Endothelial cell of hepatic sinusoid (primary cell): ENCODE measurements at regions not wholly inside any gene's neighbourhood (a gene's known extent, or its start where the extent isn't known, plus 50 kb on each side); places are given as distances from the start of the nearest gene placed in this dataset.
"Not testable (repeated sequence)": the region's sequence is repeated elsewhere in the genome, so short reads cannot be mapped to it uniquely, and the experiment has no call there.

ENCODE experiments used
- in situ Hi-C: cut with HindIII; loops from 2 replicates; pipeline ENCODE4 v1.10.0; 2017; ENCODE audit warnings: low sequenced_read_pairs

GRCh38 chr2:406876-407275 lies 119.0 kb upstream of the ALKAL2 start:
- in situ Hi-C loops: loop anchor here (5.0 kb wide), 1 partner anchor 105 kb away; no protein-coding TSS in a partner anchor

DNA sequence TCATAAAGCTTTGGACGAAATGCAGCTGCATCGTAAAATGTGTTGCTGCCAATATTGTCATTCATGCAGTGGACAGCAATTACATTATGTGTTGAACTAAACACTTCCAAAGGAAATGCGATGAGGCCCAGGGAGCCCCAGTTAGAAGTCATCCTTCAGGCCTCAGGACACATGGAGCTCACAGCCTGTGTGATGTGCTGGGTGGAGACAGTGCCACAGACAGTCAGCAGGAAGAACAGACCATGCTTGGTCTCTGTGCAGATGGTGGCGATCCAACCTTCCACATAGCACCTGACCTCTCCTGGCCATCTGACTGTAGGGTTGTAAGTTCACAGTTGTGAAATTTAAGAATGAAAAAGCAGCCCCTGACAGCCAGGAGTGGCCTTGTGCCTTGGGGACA lies 118.3 kb upstream of the ALKAL2 start:
- in situ Hi-C loops: loop anchor here (5.0 kb wide), 1 partner anchor 104 kb away; no protein-coding TSS in a partner anchor

- in situ Hi-C loops: no loop called here
Measured at GRCh38 chr2:404581-404980, 116.7 kb upstream of the ALKAL2 start.

DNA sequence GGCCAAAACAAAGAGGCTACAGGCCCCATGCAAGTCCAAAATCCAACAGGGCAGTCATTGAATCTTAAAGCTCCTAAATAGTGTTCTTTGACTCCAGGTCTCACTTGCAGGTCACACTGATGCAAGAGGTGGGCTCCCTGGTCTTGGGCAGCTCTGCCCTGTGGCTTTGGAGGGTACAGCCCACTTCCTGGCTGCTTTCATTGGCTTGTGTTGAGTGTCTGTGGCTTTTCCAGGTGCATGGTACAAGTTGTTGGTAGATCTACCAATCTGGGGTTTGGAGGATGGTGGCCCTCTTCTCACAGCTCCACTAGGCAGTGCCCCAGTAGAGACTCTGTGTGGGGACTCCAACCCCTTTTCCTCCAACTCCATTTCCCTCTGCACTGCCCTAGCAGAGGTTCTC lies 115.8 kb upstream of the ALKAL2 start:
- in situ Hi-C loops: no loop called here

DNA sequence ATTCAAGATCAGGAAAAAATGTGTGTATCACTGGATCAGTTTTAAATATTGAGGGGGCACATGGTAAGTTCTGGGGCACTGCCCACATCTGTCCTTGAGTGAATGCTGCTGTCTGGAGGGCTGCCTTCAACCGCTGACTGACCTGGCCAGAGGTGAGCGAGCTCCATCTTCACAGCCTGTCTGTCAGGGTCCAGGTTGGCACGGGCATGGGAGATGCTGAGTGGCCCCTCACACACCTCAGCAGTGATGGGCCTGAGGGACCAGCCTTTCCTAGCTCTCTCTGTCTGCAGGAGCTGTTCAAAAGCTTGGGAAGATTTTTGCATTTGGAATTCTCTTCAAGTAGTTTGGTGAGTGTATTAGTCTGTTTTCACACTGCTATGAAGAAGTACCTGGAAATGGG lies 114.8 kb upstream of the ALKAL2 start:
- in situ Hi-C loops: no loop called here

DNA sequence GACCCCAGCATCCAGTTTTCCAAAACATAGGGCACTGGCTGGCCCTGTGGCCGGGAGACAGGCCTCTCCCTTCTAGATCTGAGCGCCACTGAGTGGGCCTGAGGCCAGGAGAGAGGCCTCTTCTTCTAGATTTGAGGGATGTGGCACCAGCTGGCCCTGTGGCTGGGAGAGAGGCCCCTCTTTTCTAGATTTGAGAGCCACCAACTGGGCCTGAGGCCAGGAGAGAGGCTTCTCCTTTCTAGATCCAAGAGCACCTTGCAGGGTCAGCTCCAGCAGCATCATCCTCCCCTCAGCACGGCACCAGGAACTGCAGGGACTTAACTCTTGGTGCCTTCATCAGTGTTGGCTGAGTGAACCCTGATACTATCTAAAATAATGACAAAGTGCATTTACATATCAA lies 114.3 kb upstream of the ALKAL2 start:
- in situ Hi-C loops: no loop called here

DNA sequence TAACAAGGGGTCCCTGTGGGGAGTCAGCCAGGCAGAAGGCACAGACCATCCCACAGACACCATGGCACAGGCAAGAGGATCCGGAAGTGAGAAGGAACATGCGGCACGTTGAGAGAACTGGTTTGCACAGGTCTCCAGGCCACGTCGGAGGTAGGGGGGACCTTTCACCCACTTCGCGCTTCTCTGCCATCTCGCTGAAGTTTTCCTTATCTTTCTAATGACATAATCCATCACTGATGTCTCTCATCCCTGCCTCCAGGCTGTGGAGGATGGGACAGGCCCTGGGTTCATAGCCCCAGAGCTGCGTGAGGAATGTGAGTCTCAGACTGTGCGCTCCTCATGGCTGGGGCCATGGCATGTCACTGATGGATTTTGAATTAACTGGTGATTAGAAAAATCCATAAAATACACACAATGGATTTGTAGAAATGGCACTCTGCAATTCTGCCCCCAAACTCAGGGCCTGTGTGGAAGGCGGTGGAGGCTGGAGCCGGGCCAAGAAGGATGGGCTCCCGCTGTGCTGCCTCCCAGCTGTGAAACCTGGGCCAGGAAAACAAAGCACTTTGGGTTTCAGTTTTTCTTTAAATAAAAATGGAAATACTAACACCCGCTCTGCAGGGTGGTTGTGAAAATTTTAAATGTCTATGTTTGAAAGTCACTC lies 113.3 kb upstream of the ALKAL2 start:
- in situ Hi-C loops: no loop called here

DNA sequence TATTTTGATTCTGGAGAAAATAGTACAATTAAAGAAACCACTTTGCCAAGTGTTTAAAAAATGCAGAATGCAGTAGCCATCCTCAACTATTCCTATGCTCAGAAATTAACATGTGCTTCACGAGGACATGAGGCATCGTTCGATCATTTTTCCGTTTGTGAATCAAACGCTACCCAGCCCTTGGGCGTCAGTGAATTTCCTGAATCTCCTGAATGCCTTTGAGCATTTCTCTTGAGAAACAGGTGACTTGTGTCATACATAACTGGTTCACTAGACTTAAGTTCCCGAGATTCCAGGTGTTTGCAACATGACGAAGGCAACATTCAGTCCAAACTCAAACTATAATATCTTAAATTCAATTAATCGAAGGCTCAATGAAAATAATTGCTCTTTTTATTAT lies 110.0 kb upstream of the ALKAL2 start:
- in situ Hi-C loops: no loop called here

- in situ Hi-C loops: no loop called here
Measured at GRCh38 chr2:397521-397920, 109.6 kb upstream of the ALKAL2 start.

- in situ Hi-C loops: no loop called here
Measured at GRCh38 chr2:396903-397302, 109.0 kb upstream of the ALKAL2 start.

- in situ Hi-C loops: no loop called here
Measured at GRCh38 chr2:395886-396285, 108.0 kb upstream of the ALKAL2 start.

DNA sequence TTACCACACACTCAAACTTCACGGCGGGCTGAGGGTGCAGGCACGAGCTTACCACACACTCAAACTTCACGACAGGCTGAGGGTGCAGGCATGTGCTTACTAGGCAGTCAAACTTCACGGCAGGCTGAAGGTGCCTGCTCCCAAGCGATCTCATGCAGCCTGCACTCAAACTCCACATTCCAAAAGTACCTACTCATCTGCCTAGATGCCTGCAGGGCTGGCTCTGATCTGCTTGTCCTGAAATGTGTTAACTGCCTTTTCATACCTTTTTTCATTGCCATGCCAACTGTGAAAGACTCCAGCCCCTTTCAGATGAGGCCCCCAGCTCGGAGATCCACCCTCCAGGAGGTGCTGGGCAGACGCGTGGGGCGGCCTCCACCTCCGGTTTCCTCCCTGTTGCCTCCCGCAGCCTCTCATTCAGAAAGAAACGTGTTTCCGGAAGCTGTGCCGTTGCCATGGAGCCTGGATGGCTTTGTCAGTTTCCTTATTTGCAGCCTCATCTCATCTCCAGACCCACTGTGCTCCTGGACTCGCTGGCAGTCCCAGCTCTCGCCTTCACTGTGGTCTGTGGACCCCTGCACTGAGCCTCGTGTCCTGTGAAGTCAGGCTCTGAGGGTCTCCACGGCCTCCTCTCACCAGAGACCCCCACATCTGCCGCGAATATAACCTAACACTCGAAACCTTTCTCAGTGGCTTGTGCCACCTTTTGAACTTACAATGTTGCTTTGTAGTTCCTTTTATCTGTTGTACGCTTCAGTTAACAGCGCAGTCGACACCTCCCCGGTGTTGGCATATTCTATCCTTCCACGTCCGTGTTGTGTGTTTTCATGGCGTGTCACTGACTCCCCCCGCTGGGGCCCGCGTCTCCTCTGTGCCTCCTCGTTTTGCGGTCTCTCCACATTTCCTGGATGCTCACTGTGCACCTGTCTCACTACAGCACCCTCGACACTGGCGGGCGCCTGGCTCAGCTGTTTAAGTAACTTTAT lies 106.1 kb upstream of the ALKAL2 start:
- in situ Hi-C loops: no loop called here

DNA sequence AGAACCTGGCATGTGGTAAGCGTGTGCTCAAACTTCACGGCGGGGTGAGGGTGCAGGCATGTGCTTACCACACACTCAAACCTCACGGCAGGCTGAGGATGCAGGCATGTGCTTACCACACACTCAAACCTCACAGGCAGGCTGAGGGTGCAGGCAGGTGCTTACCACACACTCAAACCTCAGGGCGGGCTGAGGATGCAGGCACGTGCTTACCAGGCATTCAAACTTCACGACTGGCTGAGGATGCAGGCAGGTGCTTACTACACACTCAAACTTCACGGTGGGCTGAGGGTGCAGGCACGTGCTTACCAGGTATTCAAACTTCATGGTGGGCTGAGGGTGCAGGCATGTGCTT lies 105.0 kb upstream of the ALKAL2 start:
- in situ Hi-C loops: no loop called here

GRCh38 chr2:392181-392925 lies 104.5 kb upstream of the ALKAL2 start:
- in situ Hi-C loops: no loop called here

GRCh38 chr2:391696-392095 lies 103.8 kb upstream of the ALKAL2 start:
- in situ Hi-C loops: no loop called here

- in situ Hi-C loops: no loop called here
Measured at GRCh38 chr2:390959-391358, 103.1 kb upstream of the ALKAL2 start.

GRCh38 chr2:389985-390384 lies 102.1 kb upstream of the ALKAL2 start:
- in situ Hi-C loops: not testable (repeated sequence)

- in situ Hi-C loops: not testable (repeated sequence)
Measured at GRCh38 chr2:388752-389151, 100.9 kb upstream of the ALKAL2 start.

DNA sequence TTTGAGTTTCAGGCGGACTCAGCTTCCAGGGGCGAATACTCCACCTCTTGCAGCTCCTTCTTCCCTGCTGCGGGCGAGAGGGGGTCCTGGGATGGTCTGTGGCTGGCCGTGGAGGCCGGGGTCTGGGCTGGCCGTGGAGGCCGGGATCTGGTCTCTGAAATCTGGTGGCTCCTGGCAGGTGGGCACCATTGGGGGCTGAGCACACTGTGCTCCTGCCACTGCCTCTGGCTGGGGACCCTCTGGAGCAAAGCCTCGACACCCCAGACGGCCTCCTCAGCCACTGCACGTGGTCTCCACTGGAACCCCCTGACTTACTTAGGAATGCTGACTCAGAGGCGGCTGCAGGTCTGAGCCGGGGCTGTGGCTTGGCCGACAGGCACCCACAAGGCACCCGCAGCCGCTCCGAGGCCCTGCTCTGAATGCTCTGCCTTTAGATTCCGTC lies 100.1 kb upstream of the ALKAL2 start:
- in situ Hi-C loops: no loop called here

DNA sequence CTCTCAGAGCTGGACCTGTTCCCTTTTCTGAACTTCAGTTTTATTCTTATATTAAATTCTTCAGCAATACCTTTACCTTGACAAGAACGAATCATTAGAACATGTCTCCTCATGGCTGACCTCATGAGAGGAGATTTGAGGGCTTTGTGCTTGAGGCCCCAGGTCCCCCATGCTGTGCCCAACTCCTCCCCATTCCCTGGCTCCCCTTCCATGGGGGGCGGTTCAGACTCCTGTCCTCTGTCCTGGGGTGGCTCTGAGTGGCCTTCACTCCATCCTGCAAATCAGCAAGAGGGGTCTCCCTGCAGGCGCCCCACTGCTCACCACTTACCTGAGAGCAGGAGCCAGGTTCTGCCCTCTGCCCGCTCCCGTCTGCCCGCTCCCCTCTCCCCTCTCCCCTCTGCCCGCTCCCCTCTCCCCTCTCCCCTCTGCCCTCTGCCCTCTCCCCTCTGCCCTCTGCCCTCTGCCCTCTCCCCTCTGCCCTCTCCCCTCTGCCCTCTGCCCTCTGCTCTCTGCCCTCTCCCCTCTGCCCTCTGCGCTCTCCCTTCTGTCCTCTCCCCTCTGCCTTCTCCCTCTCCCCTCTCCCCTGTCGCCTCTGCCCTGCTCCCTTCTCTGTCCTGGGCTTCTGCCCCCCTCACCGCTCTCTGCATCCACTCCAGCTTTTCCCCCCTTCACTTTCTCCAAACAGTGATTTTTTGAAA lies 98.7 kb upstream of the ALKAL2 start:
- in situ Hi-C loops: no loop called here

DNA sequence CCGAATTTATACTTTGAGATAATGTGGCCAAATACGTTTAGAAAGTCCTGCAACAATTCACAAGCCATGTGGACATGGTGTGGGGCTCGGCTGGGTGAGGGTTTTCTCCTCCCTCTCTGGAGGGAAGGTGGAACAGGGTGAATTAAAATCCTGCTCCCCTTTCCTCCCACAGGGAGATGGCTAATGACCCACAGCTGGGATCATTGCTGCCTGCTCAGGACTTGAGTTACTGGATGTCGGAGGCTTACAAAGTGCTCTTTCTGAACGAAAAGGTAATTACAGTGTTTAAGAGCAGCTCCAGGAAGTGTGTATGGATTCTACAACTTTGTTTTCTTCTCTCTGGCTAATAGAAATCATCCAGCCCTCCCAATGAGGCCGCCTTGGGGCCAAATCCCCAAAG lies 97.9 kb upstream of the ALKAL2 start:
- in situ Hi-C loops: no loop called here
